ENCODE measurements at regions not wholly inside any gene's neighbourhood (a gene's known extent, or its start where the extent isn't known, plus 50 kb on each side); places are given as distances from the start of the nearest gene placed in this dataset.
"Not testable (repeated sequence)": the region's sequence is repeated elsewhere in the genome, so short reads cannot be mapped to it uniquely, and the experiment has no call there.

DNA sequence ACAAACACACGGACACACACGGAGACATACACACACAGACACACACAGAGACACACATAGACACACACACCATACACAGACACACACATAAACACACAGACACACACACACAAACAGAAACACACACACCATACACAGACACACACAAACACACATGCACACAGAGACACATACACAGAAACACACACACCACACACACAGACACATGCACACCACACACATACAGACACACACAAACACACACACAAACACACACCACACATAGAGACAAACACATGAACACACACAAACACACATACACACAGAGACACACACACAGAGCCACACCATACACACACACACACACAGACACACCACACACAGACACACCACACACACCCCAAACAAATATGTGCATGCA lies 152.7 kb upstream of the FOXD4L5 start:
- Histone ChIP-seq H3K27me3 (replicated peaks; ENCODE audit: insufficient read depth) (no peaks in the 10 kb centered on the region), H3K9me3 (no peaks in the 10 kb centered on the region), H3K27ac (no peak overlapping the region), H3K4me3 (no peak overlapping the region), H3K36me3 (no peaks in the 10 kb centered on the region), H3K4me1 (replicated peaks) (no peaks in the 10 kb centered on the region)
- TF ChIP-seq POLR2A (IDR thresholded peaks at IDR 0.05) (no peak), POLR2AphosphoS5 (IDR thresholded peaks at IDR 0.05) (no peak)
- TF ChIP-seq, protein P1, sequence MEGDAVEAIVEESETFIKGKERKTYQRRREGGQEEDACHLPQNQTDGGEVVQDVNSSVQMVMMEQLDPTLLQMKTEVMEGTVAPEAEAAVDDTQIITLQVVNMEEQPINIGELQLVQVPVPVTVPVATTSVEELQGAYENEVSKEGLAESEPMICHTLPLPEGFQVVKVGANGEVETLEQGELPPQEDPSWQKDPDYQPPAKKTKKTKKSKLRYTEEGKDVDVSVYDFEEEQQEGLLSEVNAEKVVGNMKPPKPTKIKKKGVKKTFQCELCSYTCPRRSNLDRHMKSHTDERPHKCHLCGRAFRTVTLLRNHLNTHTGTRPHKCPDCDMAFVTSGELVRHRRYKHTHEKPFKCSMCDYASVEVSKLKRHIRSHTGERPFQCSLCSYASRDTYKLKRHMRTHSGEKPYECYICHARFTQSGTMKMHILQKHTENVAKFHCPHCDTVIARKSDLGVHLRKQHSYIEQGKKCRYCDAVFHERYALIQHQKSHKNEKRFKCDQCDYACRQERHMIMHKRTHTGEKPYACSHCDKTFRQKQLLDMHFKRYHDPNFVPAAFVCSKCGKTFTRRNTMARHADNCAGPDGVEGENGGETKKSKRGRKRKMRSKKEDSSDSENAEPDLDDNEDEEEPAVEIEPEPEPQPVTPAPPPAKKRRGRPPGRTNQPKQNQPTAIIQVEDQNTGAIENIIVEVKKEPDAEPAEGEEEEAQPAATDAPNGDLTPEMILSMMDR (IDR thresholded peaks at IDR 0.05): no peak
- DNase-seq (ENCODE audit: low spot score): no peak
- WGBS: 83% methylated on average over 2 of the region's 2 CpGs
- intact Hi-C loops (cut with DNase I): no loop called here

DNA sequence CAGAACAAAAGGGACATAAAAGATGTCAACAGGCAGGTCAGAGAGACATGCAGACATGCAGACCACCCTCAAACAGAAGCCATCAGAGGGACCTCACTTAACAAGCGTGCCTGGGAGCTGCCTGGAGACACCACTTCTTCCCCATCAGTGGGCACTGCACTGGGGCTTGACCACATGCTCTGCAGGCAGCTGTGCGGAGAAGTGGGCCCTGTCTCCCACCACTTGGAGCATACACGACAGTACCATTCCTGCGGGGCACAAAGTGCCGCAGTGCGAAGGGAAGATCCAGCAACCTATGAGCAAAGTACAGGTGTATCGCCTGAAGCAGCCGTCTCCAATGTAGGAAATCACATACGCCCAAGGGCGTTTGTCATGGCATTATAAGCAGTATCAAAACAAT lies 150.5 kb upstream of the FOXD4L5 start:
- TF ChIP-seq POLR2AphosphoS5 (IDR thresholded peaks at IDR 0.05): no peak
- TF ChIP-seq POLR2A (IDR thresholded peaks at IDR 0.05): no peak
- TF ChIP-seq, protein P1 (IDR thresholded peaks at IDR 0.05): no peak

DNA sequence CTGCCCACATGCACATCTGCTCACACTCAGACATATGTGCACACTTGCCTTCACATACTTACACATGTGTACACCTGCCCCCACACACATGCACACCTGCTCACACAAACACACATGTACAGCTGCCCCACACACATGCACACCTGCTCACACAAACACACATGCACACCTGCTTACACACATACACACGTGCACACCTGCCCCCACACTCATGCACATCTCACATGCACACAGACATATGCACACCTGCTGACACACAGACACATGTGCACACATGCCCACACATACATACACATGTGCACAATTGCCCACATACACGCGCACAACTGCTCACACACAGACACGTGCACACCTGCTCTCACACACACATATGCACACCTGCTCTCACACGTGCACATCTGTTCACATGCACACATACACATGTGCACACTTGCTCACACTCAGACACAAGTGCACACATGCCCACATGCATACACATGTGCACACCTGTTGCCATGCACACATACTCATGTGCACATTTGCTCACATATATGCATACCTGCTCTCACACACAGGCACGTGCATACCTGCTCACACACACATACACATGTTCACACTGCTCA lies 147.8 kb upstream of the FOXD4L5 start:
- Histone ChIP-seq H3K4me3 (no peak overlapping the region), H3K27me3 (replicated peaks; ENCODE audit: insufficient read depth) (no peaks in the 10 kb centered on the region), H3K27ac (no peak overlapping the region), H3K4me1 (replicated peaks) (no peaks in the 10 kb centered on the region), H3K9me3 (no peaks in the 10 kb centered on the region), H3K36me3 (no peaks in the 10 kb centered on the region)
- WGBS: 91% methylated on average over 6 of the region's 6 CpGs
- TF ChIP-seq POLR2A (IDR thresholded peaks at IDR 0.05) (no peak), POLR2AphosphoS5 (IDR thresholded peaks at IDR 0.05) (no peak)
- TF ChIP-seq, protein P1 (IDR thresholded peaks at IDR 0.05): no peak
- DNase-seq (ENCODE audit: low spot score): no peak
- intact Hi-C loops (cut with DNase I): no loop called here

More for the DNA sequence above, 150.5 kb upstream of the FOXD4L5 start:
- Histone ChIP-seq H3K4me1 (replicated peaks) (no peaks in the 10 kb centered on the region), H3K27me3 (replicated peaks; ENCODE audit: insufficient read depth) (no peaks in the 10 kb centered on the region), H3K36me3 (no peaks in the 10 kb centered on the region), H3K4me3 (no peak overlapping the region), H3K9me3 (no peaks in the 10 kb centered on the region), H3K27ac (no peak overlapping the region)
- intact Hi-C loops (cut with DNase I): no loop called here
- DNase-seq (ENCODE audit: low spot score): no peak
- WGBS: 84% methylated on average over 10 of the region's 10 CpGs

DNA sequence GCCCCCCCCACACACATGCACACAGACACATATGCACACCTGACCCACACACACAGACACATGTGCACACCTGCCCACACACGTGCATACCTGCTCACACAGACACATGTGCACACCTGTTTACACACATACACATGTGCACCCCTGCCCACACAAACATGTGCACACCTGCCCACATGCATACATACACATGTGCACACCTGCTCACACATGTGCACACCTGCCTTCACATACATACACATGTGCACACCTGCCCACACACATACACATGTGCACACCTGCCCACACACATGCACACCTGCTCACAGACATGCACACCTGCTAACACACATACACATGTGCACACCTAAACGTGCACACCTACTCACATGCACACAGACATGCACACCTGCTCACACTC lies 147.0 kb upstream of the FOXD4L5 start:
- no peaks in the 10 kb centered on the region for H3K4me1 ChIP-seq (replicated peaks)
- 93% methylated on average over 2 of the region's 2 CpGs for WGBS
- no peaks in the 10 kb centered on the region for H3K27me3 ChIP-seq (replicated peaks; ENCODE audit: insufficient read depth)
- H3K36me3 ChIP-seq: no peaks in the 10 kb centered on the region
- no peak overlapping the region for H3K27ac ChIP-seq
- intact Hi-C loops (cut with DNase I): no loop called here
- no peaks in the 10 kb centered on the region for H3K9me3 ChIP-seq
- TF ChIP-seq POLR2AphosphoS5 (IDR thresholded peaks at IDR 0.05): no peak
- no peak for TF ChIP-seq POLR2A (IDR thresholded peaks at IDR 0.05)
- TF ChIP-seq, protein P1 (IDR thresholded peaks at IDR 0.05): no peak
- no peak overlapping the region for H3K4me3 ChIP-seq
- DNase-seq (ENCODE audit: low spot score): no peak

DNA sequence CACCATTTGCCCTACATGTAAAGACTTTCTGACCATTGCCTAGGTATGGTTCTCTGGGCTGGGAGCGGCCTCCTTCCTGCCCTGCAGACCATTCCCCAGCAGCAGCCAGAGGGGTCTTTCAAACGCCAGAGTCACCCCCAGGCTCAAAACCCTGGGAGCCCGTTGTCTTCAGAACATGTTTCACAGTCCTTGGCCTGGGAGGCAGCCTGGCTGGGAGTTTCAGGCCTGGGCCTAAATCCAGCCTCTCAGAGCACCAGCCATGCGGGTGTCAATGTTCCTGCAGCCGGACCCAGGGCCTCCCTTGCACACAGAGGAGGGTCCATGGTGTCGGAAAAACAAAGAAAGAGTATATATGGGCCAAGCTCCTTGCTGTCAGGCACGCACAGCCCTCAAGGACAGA lies 145.2 kb upstream of the FOXD4L5 start:
- no peak overlapping the region for H3K4me3 ChIP-seq
- intact Hi-C loops (cut with DNase I): no loop called here
- no peaks in the 10 kb centered on the region for H3K4me1 ChIP-seq (replicated peaks)
- H3K36me3 ChIP-seq: no peaks in the 10 kb centered on the region
- TF ChIP-seq POLR2AphosphoS5 (IDR thresholded peaks at IDR 0.05): no peak
- TF ChIP-seq, protein P1 (IDR thresholded peaks at IDR 0.05): no peak
- no peak for TF ChIP-seq POLR2A (IDR thresholded peaks at IDR 0.05)
- no peaks in the 10 kb centered on the region for H3K27me3 ChIP-seq (replicated peaks; ENCODE audit: insufficient read depth)
- no peak for DNase-seq (ENCODE audit: low spot score)
- H3K27ac ChIP-seq: no peak overlapping the region
- 72% methylated on average over 7 of the region's 7 CpGs for WGBS
- no peaks in the 10 kb centered on the region for H3K9me3 ChIP-seq

DNA sequence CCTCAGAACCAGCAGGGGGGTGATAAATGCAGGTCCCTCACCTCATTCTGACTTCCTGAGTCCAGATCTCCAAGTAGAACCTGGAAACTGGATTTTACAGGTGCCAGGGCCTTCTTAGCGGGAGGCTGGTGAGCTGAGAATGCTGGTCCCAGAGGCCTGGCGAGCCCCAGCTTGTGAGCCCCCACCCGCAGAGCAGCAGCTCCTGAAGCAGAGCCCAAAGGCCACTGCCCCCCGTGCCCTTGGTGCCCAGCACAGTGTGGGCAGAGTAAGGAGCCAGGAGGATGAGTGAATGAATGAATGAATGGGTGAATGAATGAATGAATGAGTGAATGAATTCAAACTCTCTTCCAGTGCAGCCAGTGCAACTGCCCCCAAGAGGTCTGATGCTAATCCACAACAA lies 142.4 kb upstream of the FOXD4L5 start:
- DNase-seq (ENCODE audit: low spot score); intact Hi-C loops (cut with DNase I); H3K36me3 ChIP-seq; H3K4me1 ChIP-seq (replicated peaks); H3K27ac ChIP-seq; H3K9me3 ChIP-seq; H3K4me3 ChIP-seq; H3K27me3 ChIP-seq (replicated peaks; ENCODE audit: insufficient read depth): not testable (repeated sequence)
- WGBS: 82% methylated on average over 4 of the region's 4 CpGs

DNA sequence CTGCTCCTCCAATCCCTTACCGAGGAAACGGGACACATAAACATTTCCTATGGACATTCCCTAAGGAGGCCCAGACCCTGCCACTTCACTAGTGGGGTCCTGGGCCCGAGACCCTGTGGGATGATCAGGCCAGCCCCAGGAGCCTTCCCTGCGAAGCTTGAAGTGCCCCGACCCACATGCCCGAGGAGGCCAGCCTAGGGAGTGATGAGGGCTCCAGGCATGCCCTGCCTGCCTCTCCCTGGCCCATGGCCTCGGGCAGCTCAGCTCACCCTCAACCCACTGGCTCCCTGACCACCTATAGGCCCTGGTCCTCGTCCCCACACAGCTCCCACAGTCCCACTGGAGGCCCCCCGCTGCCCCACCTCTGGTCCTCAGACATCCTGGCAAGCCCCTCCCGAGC lies 141.8 kb upstream of the FOXD4L5 start:
- WGBS: 76% methylated on average over 10 of the region's 10 CpGs

More for the DNA sequence above, 141.8 kb upstream of the FOXD4L5 start:
- H3K36me3 ChIP-seq; H3K27me3 ChIP-seq (replicated peaks; ENCODE audit: insufficient read depth); DNase-seq (ENCODE audit: low spot score); H3K4me3 ChIP-seq; H3K9me3 ChIP-seq; H3K4me1 ChIP-seq (replicated peaks); intact Hi-C loops (cut with DNase I); H3K27ac ChIP-seq: not testable (repeated sequence)
